Suppressor macrophage (primary cell): ENCODE measurements at regions not wholly inside any gene's neighbourhood (a gene's known extent, or its start where the extent isn't known, plus 50 kb on each side); places are given as distances from the start of the nearest gene placed in this dataset.
"Not testable (repeated sequence)": the region's sequence is repeated elsewhere in the genome, so short reads cannot be mapped to it uniquely, and the experiment has no call there.

Experiments
- DNase-seq, 4 experiments: peaks; one replicate each; pipeline ENCODE4 v3.0.0-alpha.2; 2020 to 2022

- DNase-seq, result not testable (repeated sequence)
These were observed 50.6 kb upstream of the MYL10 start for GRCh38 chr7:101679653-101680173.

GRCh38 chr7:101680406-101681145 lies 51.5 kb upstream of the MYL10 start:
- DNase-seq, result no peak

- DNase-seq, result peak; percentile 40 to 57 (median 52)
These were observed 52.3 kb upstream of the MYL10 start for GRCh38 chr7:101681170-101682007.

- no peak for DNase-seq
These were observed 55.9 kb upstream of the MYL10 start for GRCh38 chr7:101684983-101685330.

- no peak for DNase-seq
These were observed 56.9 kb upstream of the MYL10 start for GRCh38 chr7:101686030-101686429.

- DNase-seq, result no peak
These were observed 58.0 kb upstream of the MYL10 start for GRCh38 chr7:101687081-101687480.

- no peak for DNase-seq
These were observed 58.7 kb upstream of the MYL10 start for GRCh38 chr7:101687791-101688182.

- DNase-seq, result peak; percentile 78 to 90 (median 88)
These were observed 59.2 kb upstream of the MYL10 start for GRCh38 chr7:101688183-101688831.

GRCh38 chr7:101688995-101689907 lies 60.2 kb upstream of the MYL10 start:
- DNase-seq, result no peak

GRCh38 chr7:101690061-101690460 lies 61.0 kb upstream of the MYL10 start:
- DNase-seq, result no peak

- DNase-seq, result peak; percentile 41 to 82 (median 66)
These were observed 62.8 kb upstream of the MYL10 start for GRCh38 chr7:101691822-101692384.

- DNase-seq, result no peak
These were observed 64.5 kb upstream of the MYL10 start for GRCh38 chr7:101693498-101694091.

- DNase-seq, result no peak
These were observed 69.9 kb upstream of the MYL10 start for GRCh38 chr7:101698964-101699363.

- DNase-seq, result no peak
These were observed 70.3 kb upstream of the MYL10 start for GRCh38 chr7:101699399-101699798.

GRCh38 chr7:101699881-101700823 lies 71.1 kb upstream of the MYL10 start:
- no peak for DNase-seq

- no peak for DNase-seq
These were observed 72.2 kb upstream of the MYL10 start for GRCh38 chr7:101701153-101701794.

GRCh38 chr7:101702362-101702850 lies 73.3 kb upstream of the MYL10 start:
- no peak for DNase-seq

- DNase-seq, result peak; percentile 49 to 69 (median 62)
These were observed 76.2 kb upstream of the MYL10 start for GRCh38 chr7:101705331-101705730.

GRCh38 chr7:101707587-101707986 lies 78.5 kb upstream of the MYL10 start:
- no peak for DNase-seq
